K562 (cell line): ENCODE measurements at regions not wholly inside any gene's neighbourhood (a gene's known extent, or its start where the extent isn't known, plus 50 kb on each side); places are given as distances from the start of the nearest gene placed in this dataset.

Experiments
- ATAC-seq: fragments of 200-7000 bp; cut with Tn5 transposase; 3 replicates; pipeline ENCODE4 v1.9.1; 2020; ENCODE audit warnings: moderate library complexity
- BruUV-seq: library from RNA; stranded (reverse); fragments of 400-500 nt; replicated peaks from 2 replicates; lab custom pipeline; 2021; lab: Mats Ljungman, UMichigan
- CTCF ChIA-PET: fragments of 300-600 bp; formaldehyde crosslinking; extraction: SDS; loops from one replicate; lab custom pipeline; 2021; ENCODE audit warnings: low intra/inter-chr PET ratio; lab: Yijun Ruan, JAX
- POLR2A ChIA-PET: fragments of 300-600, 350-650 bp; sonication (Branson Sonifier 250); formaldehyde crosslinking; extraction: SDS; loops from one replicate; lab custom pipeline; 2021; ENCODE audit warnings: antibody characterized with exemption, inconsistent platforms; lab: Yijun Ruan, JAX
- DNase-seq, 4 experiments: peaks; one replicate each; pipeline versions ENCODE4 v3.0.0 to v3.0.0-alpha.2; 2011 to 2018; ENCODE audit warnings: low spot score in 3 of 4, mixed read lengths in 3 of 4; ENCODE audit errors: extremely low read depth in 1 of 4
- FAIRE-seq: peaks from 2 replicates; lab custom pipeline; 2011; peaks lifted over from hg19 to GRCh38; lab: Jason Lieb, UNC
- H2AFZ ChIP-seq: 2 replicates; pipeline ENCODE4 v1.6.0; 2011; ENCODE audit warnings: low read depth, low read length, control low read depth, inconsistent platforms
- H3K27ac ChIP-seq: fragments of 200-600 bp; 3 replicates; pipeline ENCODE4 v1.8.0; 2011; ENCODE audit warnings: low read depth, mild to moderate bottlenecking, control low read depth, inconsistent platforms, low read length, moderate library complexity, mixed read lengths; ENCODE audit errors: extremely low read depth
- H3K27me3 ChIP-seq, 2 experiments: fragments of 300-600 bp in 1 of 2; 2 replicates in 1 of 2; 3 replicates in 1 of 2; pipeline versions ENCODE4 v1.6.0 to v1.8.0; 2011; ENCODE audit warnings: inconsistent platforms in 2 of 2, low read length in 2 of 2, mild to moderate bottlenecking in 1 of 2, mixed read lengths in 1 of 2, moderate library complexity in 1 of 2; ENCODE audit not compliant: control insufficient read depth in 2 of 2, insufficient read depth in 2 of 2
- H3K36me3 ChIP-seq: fragments of 300-600 bp; 3 replicates; pipeline ENCODE4 v1.8.0; 2011; ENCODE audit warnings: mild to moderate bottlenecking, low read length, inconsistent platforms; ENCODE audit not compliant: control insufficient read depth, insufficient read depth
- H3K4me1 ChIP-seq, 2 experiments: fragments of 200-600 bp in 1 of 2; replicated peaks in 1 of 2; 2 replicates in 1 of 2; 3 replicates in 1 of 2; pipeline versions ENCODE4 v1.5.1 to v1.8.0; 2011; ENCODE audit warnings: inconsistent platforms in 2 of 2, low read length in 2 of 2, mild to moderate bottlenecking in 1 of 2, mixed read lengths in 1 of 2, moderate library complexity in 1 of 2; ENCODE audit not compliant: control insufficient read depth in 2 of 2, insufficient read depth in 2 of 2
- H3K4me2 ChIP-seq: 2 replicates; pipeline ENCODE4 v1.6.1; 2011; ENCODE audit warnings: low read length, control low read depth, inconsistent platforms, mixed read lengths; ENCODE audit not compliant: insufficient read depth
- H3K4me3 ChIP-seq: fragments of 200-600 bp; sonication (generic), shearing (Covaris generic); 2 replicates; pipeline ENCODE4 v1.5.1; 2016; ENCODE audit warnings: control low read depth, inconsistent platforms
- H3K79me2 ChIP-seq: fragments of 200-600 bp; 3 replicates; pipeline ENCODE4 v1.8.0; 2011; ENCODE audit warnings: low read length, inconsistent platforms; ENCODE audit not compliant: control insufficient read depth, insufficient read depth
- H3K9ac ChIP-seq, 2 experiments: 2 replicates each; pipeline versions ENCODE4 v1.6.0 to v1.6.1; 2011; ENCODE audit warnings: low read depth in 2 of 2, low read length in 2 of 2, control low read depth in 1 of 2, inconsistent platforms in 1 of 2, mild to moderate bottlenecking in 1 of 2, mixed read lengths in 1 of 2; ENCODE audit not compliant: insufficient read depth in 1 of 2
- H3K9me1 ChIP-seq: one replicate; pipeline ENCODE4 v1.6.0; 2011; ENCODE audit warnings: inconsistent platforms, mild to moderate bottlenecking, low read length, moderate library complexity; ENCODE audit not compliant: control insufficient read depth, insufficient read depth
- H3K9me3 ChIP-seq: replicated peaks from 2 replicates; pipeline ENCODE4 v1.5.1; 2011; ENCODE audit warnings: low read depth, low read length, inconsistent platforms; ENCODE audit not compliant: control insufficient read depth, insufficient read depth
- H4K20me1 ChIP-seq: replicated peaks from 2 replicates; pipeline ENCODE4 v1.6.1; 2011; ENCODE audit warnings: low read length, inconsistent platforms, mixed read lengths; ENCODE audit not compliant: control insufficient read depth, insufficient read depth
- ARNT ChIP-seq, 2 experiments: fragments of 450-650 bp; IDR thresholded peaks; 2 replicates each; pipeline ENCODE4 v1.6.1; 2016; ENCODE audit warnings: mild to moderate bottlenecking in 1 of 2
- BCOR ChIP-seq: fragments of 450-650 bp; IDR thresholded peaks from 2 replicates; pipeline ENCODE4 v1.6.1; 2016
- HCFC1 ChIP-seq: IDR thresholded peaks from 2 replicates; pipeline ENCODE4 v1.6.1; 2012; ENCODE audit warnings: low read depth, low read length, improper control_type of control experiment
- PHB2 ChIP-seq: fragments of 450-650 bp; IDR thresholded peaks from 2 replicates; pipeline ENCODE4 v1.6.1; 2017; ENCODE audit warnings: low read depth
- RNF219 ChIP-seq: fragments of 250-450 bp; sonication (Bioruptor Pico); IDR thresholded peaks from 2 replicates; pipeline ENCODE4 v1.5.0; 2022; ENCODE audit warnings: mild to moderate bottlenecking
- SAFB2 ChIP-seq: fragments of 200-400 bp; formaldehyde crosslinking; IDR thresholded peaks from 2 replicates; pipeline ENCODE4 v1.6.1; 2018; ENCODE audit warnings: borderline replicate concordance, low read length, low read depth, moderate library complexity; ENCODE audit not compliant: severe bottlenecking
- WGBS: fragments of 100-300 bp; shearing (Covaris generic); methylation state at CpG from one replicate; pipeline ENCODE4 v1.1.6; 2016; ENCODE audit warnings: low coverage, mixed read lengths; ENCODE audit not compliant: insufficient coverage; ENCODE audit errors: missing lambda C conversion rate; 5-methylcytosine and 5-hydroxymethylcytosine counted together
- in situ Hi-C: fragments of 300-500 bp; cut with MboI; formaldehyde crosslinking; loops from 4 replicates; pipeline ENCODE4 v1.15.0; 2018; ENCODE audit warnings: inconsistent platforms, mixed read lengths
- intact Hi-C: fragments of 100-400 bp; cut with micrococcal nuclease; formaldehyde crosslinking; loops from 2 replicates; pipeline ENCODE4 v1.14.2; 2022
- TF ChIP-seq, protein P1 (sequence below): sonication (generic); formaldehyde crosslinking; IDR thresholded peaks from 2 replicates; pipeline ENCODE4 v1.8.0; 2022; ENCODE audit warnings: missing genetic modification reagents, mild to moderate bottlenecking, moderate library complexity, borderline replicate concordance

DNA sequence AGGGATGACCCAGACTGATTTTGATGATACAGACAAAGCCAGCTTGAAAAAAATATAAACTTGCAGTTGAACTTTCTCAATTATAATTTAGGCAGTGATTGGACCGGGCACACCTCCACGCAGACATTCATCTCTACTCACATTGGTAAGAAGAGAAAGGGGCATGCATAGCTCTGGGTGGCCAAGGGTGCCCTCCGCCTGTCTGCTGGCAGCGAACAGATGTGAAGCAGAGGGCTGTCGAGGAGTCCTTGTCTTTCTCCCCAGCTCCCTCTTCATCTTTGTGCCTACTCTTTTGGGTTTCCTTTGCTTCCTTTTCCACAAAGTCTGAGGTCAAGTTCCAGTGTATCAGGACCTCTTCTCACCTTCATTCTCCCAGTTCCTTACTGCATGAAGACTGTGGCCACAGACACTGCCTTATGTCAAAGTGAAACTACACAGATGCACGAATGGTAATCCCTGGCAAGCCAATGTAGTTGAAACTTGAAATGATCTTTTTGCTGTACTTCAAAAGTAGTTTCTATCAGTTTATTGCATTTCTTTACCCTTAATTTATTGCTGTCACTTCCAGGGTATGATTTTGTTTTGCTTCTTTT is 343.7 kb upstream of the SOX9 start:
- Histone ChIP-seq H3K36me3 (no peaks in the 10 kb centered on the region), H3K4me1 (no peaks in the 10 kb centered on the region), H3K9me3 (no peaks in the 10 kb centered on the region; the same call in 1 of the 2 replicates), H3K4me3 (no peak overlapping the region), H3K4me2 (no peak overlapping the region), H3K9me1 (no peaks in the 10 kb centered on the region), H3K27ac (no peak overlapping the region), H3K9ac (no peak overlapping the region), H4K20me1 (no peaks in the 10 kb centered on the region), H2AFZ (no peak overlapping the region), H3K79me2 (no peaks in the 10 kb centered on the region), H3K27me3 (no peaks in the 10 kb centered on the region)
- TF ChIP-seq ARNT (IDR thresholded peaks at IDR 0.05) (no peak), BCOR (no peak), PHB2 (no peak), HCFC1 (no peak), SAFB2 (no peak), RNF219 (CRISPR knock-in tag) (no peak)
- TF ChIP-seq, protein P1, sequence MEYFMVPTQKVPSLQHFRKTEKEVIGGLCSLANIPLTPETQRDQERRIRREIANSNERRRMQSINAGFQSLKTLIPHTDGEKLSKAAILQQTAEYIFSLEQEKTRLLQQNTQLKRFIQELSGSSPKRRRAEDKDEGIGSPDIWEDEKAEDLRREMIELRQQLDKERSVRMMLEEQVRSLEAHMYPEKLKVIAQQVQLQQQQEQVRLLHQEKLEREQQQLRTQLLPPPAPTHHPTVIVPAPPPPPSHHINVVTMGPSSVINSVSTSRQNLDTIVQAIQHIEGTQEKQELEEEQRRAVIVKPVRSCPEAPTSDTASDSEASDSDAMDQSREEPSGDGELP (CRISPR knock-in tag): no peak
- in situ Hi-C loops (no loop called here), intact Hi-C loops (no loop called here)
- 0% methylated on average over 3 of the region's 6 CpGs for WGBS
- POLR2A ChIA-PET: no interaction called here
- ATAC-seq (no peak), FAIRE-seq (no peak), DNase-seq (no peak)
- no TSS peak for BruUV-seq
- CTCF ChIA-PET: no interaction called here
